Dedifferentiated amniotic fluid mesenchymal stem cell (primary cell): ENCODE measurements at regions not wholly inside any gene's neighbourhood (a gene's known extent, or its start where the extent isn't known, plus 50 kb on each side); places are given as distances from the start of the nearest gene placed in this dataset.
"Not testable (repeated sequence)": the region's sequence is repeated elsewhere in the genome, so short reads cannot be mapped to it uniquely, and the experiment has no call there.

Source experiments
- DNase-seq: peaks from one replicate; pipeline ENCODE4 v3.0.0-alpha.2; 2016; ENCODE audit errors: extremely low spot score

DNA sequence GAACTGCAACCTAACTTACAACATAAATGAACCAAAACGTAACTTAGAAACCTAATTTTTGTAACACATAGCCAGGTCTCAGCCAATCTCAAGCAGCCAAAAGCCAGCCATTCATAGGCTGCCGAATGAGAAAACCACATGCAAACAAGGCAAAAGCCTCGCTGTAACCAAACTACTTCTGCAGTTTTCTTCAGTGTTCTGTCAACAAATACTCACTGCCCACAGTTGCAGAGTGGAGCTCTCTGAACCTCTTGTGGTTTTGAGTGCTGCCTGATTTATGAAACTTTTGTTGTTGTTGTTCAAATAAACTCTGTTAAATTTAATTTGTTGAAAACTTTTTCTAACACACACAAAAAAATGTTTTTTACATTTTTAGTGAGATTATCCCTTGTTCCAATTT lies 251.2 kb downstream of the PAPSS1 start:
- no peak for DNase-seq

DNA sequence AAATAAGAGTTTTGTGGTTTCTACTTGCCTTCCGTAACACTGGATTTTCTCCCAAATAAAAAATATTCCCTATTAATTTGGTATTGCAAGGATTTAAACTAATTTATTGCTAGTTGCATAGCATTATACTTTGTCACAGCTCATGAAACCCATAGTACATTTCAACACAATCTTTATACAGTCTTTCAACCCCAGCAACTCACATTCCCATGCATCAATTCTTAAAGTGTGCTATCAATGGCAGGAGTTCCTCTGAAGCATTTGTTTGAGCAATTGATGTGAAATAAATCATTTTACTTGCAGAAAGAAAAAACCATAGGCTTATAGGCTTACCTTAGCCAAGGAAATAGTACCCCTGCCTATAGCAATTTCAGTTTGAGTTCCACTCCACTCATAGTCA lies 251.9 kb downstream of the PAPSS1 start:
- no peak for DNase-seq

DNA sequence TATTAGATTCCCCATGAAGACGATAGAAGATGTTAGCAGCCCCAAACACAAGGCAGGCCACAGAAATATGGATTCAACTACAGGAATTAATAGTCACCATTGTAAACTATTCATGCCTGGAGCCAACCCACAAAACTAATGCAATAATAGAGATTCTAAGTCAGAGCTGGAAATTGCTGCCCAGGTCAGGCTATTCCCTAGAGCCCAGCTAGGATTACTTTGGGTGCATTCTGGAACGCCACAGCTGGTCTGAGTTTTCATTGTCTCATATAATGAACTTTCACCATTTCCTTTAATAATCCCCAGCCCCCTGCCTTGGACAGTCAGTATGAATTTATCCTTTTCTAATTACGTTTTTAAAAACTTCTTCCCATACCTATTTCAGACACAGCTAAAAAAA lies 252.6 kb downstream of the PAPSS1 start:
- no peak for DNase-seq

DNA sequence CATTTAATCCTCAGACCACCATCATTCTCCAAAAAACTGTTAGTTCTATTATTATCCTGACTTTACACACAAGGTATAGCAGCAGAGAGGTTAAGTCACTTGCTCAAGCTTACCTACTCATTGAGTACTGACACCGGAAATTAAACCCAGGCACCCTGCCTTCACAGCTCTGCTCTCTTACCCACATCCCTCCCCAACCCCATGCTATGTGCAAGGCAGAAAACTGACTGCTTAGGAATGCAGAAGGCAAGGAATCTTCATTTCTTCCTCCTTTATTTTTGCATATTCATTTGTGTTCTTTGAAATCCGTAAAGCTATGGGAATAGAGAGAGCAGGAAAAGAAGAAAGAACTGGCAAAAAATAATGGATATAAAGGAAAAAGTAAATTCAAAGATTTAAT lies 261.8 kb downstream of the PAPSS1 start:
- no peak for DNase-seq

GRCh38 chr4:107453987-107454386 lies 266.0 kb downstream of the PAPSS1 start:
- DNase-seq = no peak

GRCh38 chr4:107452717-107453630 lies 267.1 kb downstream of the PAPSS1 start:
- peak; percentile 22 for DNase-seq

- DNase-seq = no peak
Measured at GRCh38 chr4:107449611-107450369, 270.2 kb downstream of the PAPSS1 start.

- no peak for DNase-seq
Measured at GRCh38 chr4:107442538-107443111, 277.4 kb downstream of the PAPSS1 start.

DNA sequence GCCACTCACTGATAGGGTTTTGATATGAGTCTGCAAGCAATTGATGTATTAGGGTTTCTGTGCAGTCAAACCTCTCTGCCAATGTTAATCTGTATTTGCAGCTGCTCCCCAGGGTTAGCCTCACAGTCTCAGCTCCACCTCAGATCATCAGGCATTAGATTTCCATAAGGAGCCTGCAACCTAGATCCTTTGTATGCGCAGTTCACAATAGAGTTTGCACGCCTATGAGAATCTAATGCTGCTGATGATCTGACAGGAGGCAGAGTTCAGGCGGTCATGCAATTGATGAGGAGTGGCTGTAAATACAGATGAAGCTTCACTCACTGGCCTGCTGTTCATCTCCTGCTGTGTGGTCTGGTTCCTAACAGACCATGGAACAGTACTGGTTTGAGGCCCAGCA lies 280.6 kb downstream of the PAPSS1 start:
- no peak for DNase-seq

DNA sequence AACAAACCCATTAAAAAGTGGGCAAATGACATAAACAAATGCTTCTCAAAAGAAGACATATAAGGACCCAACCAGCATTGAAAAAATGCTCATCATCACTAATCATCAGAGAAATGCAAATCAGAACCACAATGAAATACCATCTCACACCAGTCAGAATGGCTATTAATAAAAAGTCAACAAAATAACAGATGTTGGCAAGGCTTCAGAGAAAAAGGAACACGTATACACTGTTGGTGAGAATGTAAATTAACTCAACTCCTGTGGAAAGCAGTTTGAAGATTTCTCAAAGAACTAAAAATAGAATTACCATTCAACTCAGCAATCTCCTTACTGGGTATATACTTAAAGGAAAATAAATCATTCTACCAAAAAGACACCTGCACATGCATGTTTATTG lies 283.6 kb downstream of the PAPSS1 start:
- DNase-seq = not testable (repeated sequence)

DNA sequence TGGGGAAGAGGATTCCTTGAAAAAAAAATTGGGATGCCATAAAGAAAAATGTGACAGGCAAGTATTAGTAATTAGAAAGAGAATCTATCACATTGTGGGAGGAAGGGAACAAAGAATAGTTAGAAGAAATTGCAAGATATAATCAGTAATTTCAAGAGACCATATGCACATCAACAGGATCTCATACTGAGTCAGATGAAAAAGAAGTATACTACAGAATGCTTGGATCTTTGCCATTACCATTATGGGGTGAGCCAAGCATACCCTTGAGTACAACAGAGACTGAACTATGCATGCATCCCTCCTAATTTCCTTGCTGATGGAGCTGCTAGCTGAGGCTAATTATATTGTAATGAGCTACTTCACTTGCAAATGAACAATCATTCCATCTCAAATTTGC lies 287.6 kb downstream of the PAPSS1 start:
- no peak for DNase-seq

GRCh38 chr4:107423677-107424405 lies 296.2 kb downstream of the PAPSS1 start:
- DNase-seq = no peak

GRCh38 chr4:107419536-107419935 lies 300.5 kb downstream of the PAPSS1 start:
- DNase-seq = not testable (repeated sequence)

- no peak for DNase-seq
Measured at GRCh38 chr4:107419052-107419451, 301.0 kb downstream of the PAPSS1 start.

DNA sequence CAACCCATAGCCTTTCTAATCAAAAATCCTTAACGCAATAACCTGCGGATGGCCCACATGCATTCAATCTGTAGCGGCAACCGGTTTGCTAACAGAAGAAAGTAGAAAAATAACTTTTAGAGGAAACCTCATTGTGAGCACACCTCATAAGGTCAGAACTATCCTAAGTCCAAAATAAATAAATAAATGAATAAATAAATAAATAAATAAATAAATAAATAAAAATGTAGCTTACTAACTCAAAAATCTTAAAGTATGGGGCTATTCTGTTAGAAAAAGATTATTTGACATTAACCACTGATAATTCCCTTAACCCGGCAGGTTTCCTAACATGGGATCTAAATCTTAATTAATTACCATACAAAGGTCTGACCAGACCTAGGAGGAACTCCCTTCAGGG lies 304.5 kb downstream of the PAPSS1 start:
- DNase-seq = not testable (repeated sequence)

- DNase-seq = not testable (repeated sequence)
Measured at GRCh38 chr4:107409872-107410271, 310.2 kb downstream of the PAPSS1 start.

DNA sequence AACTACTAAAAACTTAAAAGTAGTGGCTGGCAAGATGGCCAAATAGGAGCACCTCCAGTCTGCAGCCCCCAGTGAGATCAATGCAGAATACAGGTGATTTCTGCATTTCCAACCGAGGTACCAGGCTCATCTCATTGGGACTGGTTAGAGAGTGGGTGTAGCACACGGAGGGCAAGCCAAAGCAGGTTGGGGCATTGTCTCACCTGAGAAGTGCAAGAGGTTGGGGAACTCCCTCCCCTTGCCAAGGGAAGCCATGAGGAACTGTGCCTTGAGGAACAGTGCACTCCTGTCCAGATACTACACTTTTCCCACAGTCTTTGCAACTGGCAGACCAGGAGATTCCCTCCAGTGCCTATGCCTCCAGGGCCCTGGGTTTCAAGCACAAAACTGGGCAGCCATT lies 311.1 kb downstream of the PAPSS1 start:
- no peak for DNase-seq

DNA sequence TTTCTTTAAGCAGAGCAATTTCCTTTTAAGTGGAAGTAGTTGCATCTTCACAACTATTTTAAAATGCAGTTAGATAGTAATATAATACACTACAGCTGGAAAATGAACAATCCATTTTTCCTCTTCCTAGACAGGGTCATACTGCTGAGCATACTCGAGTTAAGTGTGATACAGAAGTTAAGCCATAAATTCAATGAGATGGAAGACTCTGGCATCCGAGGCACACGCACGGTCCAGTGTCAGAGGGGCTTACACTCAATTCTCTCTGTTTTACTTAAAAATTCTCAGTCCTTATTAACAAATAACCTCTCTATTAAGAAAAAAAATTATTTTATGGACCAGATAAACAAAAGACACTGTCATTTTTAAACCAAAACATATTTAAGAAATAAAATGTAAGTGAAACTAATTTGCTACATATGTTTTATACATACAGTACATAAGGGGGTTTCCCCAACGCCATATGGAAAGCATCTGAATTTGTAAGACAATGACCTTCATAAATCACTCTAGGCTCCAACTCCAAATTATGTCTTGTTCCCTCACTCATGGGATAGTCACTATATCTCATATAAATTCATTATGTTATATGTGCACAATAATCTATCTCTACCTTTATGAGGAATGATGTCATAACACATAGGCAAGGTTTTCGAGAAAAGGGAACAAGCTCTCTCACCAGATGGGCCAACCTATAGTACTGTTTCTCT lies 315.3 kb downstream of the PAPSS1 start:
- no peak for DNase-seq

DNA sequence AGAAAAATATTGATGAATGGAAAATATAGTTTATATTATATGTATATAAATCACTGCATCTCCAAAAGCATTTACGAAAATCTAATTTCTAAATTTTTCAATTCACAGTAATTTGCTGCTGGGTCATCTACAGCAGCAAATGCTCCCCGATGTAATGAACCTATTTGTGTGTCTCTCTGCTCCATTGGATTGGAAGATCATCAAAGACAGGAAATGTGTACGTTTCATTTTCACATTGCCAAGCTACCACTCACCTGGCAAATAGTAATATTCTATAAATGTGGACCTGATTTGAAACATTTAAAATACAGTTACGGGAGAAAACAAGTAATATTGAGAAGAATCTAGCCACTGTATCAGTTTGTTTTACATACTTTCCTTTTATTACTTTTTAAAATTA lies 317.7 kb downstream of the PAPSS1 start:
- DNase-seq = no peak

GRCh38 chr4:107392951-107393350 lies 327.1 kb downstream of the PAPSS1 start:
- DNase-seq = no peak

DNA sequence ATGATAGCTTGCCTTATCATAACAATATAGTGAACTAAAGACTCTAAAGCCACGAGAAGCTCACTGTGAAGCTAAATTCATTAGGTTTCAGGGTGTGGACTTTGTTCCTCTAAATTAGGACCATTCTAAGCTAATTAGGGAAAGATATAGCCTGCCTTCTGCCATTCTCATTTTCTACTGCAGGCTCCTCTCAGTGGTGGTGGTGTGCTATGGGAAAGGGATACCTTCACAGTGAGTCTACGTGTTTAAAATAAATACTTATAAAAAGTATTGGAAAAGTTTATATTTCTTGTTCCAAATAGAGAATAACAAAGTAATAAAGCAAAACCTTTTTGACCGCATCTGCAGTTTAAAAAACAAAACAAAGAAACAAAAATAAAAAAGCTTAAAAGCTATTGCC lies 327.7 kb downstream of the PAPSS1 start:
- DNase-seq = no peak
